Right lobe of liver (tissue), 4 donors: ENCODE measurements at regions not wholly inside any gene's neighbourhood (a gene's known extent, or its start where the extent isn't known, plus 50 kb on each side); places are given as distances from the start of the nearest gene placed in this dataset.

Source experiments
- CTCF ChIP-seq, 4 donors: fragments of 200-600 bp in 3 of 4; fragments of 450-650 bp in 1 of 4; IDR thresholded peaks; one replicate each; pipeline versions ENCODE4 v1.5.1 to v1.8.0; 2016 to 2022; ENCODE audit warnings: antibody characterized with exemption in 4 of 4, mild to moderate bottlenecking in 2 of 4
- POLR2A ChIP-seq: fragments of 450-650 bp; IDR thresholded peaks from one replicate; pipeline ENCODE4 v1.6.1; 2017; ENCODE audit warnings: antibody characterized with exemption, mild to moderate bottlenecking
- donor health status: DM: no; HTN: no; CAD: no.
- donor health status: DM: no; HTN: no; CAD: no.
- donor health status: DM: no; HTN: yes; CAD: no.

- TF ChIP-seq CTCF (IDR thresholded peaks at IDR 0.05) (no peak), POLR2A (no peak)
Observed at GRCh38 chr16:8203101-8203500, 387.2 kb downstream of the TMEM114 start.
